ENCODE measurements at regions not wholly inside any gene's neighbourhood (a gene's known extent, or its start where the extent isn't known, plus 50 kb on each side); places are given as distances from the start of the nearest gene placed in this dataset.

- Histone ChIP-seq H3K4me2 (no peak overlapping the region), H3K9ac (no peak overlapping the region), H3K4me3 (no peak overlapping the region), H3K27me3 (no peaks in the 10 kb centered on the region), H3K27ac (no peak overlapping the region), H3K9me3 (peaks cover 3% of the 10 kb centered on the region; the same call in 1 of the 2 replicates), H4K20me1 (no peaks in the 10 kb centered on the region), H3K36me3 (no peaks in the 10 kb centered on the region), H3K4me1 (no peaks in the 10 kb centered on the region)
- no peak for TF ChIP-seq Cebpa-rat (IDR thresholded peaks at IDR 0.05)
Measured at GRCh38 chr10:126722726-126723125, 52.2 kb upstream of the C10orf90 start.

GRCh38 chr10:126723226-126723625 lies 52.7 kb upstream of the C10orf90 start:
- H3K4me2 ChIP-seq = no peak overlapping the region
- H3K36me3 ChIP-seq = no peaks in the 10 kb centered on the region
- no peak overlapping the region for H3K9ac ChIP-seq
- peaks cover 4% of the 10 kb centered on the region; the same call in 1 of the 2 replicates for H3K9me3 ChIP-seq
- H4K20me1 ChIP-seq = no peaks in the 10 kb centered on the region
- no peak overlapping the region for H3K27ac ChIP-seq
- H3K4me3 ChIP-seq = no peak overlapping the region
- H3K27me3 ChIP-seq = no peaks in the 10 kb centered on the region
- no peak for TF ChIP-seq Cebpa-rat (IDR thresholded peaks at IDR 0.05)
- H3K4me1 ChIP-seq = no peaks in the 10 kb centered on the region

GRCh38 chr10:126729314-126729870 lies 58.9 kb upstream of the C10orf90 start:
- no peak overlapping the region for H3K9ac ChIP-seq
- peaks cover 4% of the 10 kb centered on the region; the same call in 1 of the 2 replicates for H3K9me3 ChIP-seq
- H3K4me2 ChIP-seq = no peak overlapping the region
- no peaks in the 10 kb centered on the region for H3K27me3 ChIP-seq
- no peak overlapping the region for H3K4me3 ChIP-seq
- H3K27ac ChIP-seq = no peak overlapping the region
- no peaks in the 10 kb centered on the region for H4K20me1 ChIP-seq
- H3K4me1 ChIP-seq = no peaks in the 10 kb centered on the region
- no peaks in the 10 kb centered on the region for H3K36me3 ChIP-seq
- TF ChIP-seq Cebpa-rat (IDR thresholded peaks at IDR 0.05) = no peak

GRCh38 chr10:126730856-126731609 lies 60.5 kb upstream of the C10orf90 start:
- Histone ChIP-seq H3K27me3 (no peaks in the 10 kb centered on the region), H3K4me1 (no peaks in the 10 kb centered on the region), H3K36me3 (no peaks in the 10 kb centered on the region), H4K20me1 (no peaks in the 10 kb centered on the region), H3K9ac (no peak overlapping the region), H3K4me3 (no peak overlapping the region), H3K4me2 (no peak overlapping the region), H3K9me3 (peaks cover 4% of the 10 kb centered on the region; the same call in 1 of the 2 replicates), H3K27ac (no peak overlapping the region)
- no peak for TF ChIP-seq Cebpa-rat (IDR thresholded peaks at IDR 0.05)

GRCh38 chr10:126731610-126731990 lies 61.1 kb upstream of the C10orf90 start:
- no peak overlapping the region for H3K9ac ChIP-seq
- H3K27me3 ChIP-seq = no peaks in the 10 kb centered on the region
- no peak for TF ChIP-seq Cebpa-rat (IDR thresholded peaks at IDR 0.05)

GRCh38 chr10:126732308-126732707 lies 61.8 kb upstream of the C10orf90 start:
- Histone ChIP-seq H3K27ac (no peak overlapping the region), H3K27me3 (no peaks in the 10 kb centered on the region), H3K4me3 (no peak overlapping the region), H3K9ac (no peak overlapping the region), H3K4me1 (no peaks in the 10 kb centered on the region), H3K9me3 (peaks cover 4% of the 10 kb centered on the region; the same call in 1 of the 2 replicates), H3K4me2 (no peak overlapping the region), H4K20me1 (no peaks in the 10 kb centered on the region), H3K36me3 (no peaks in the 10 kb centered on the region)
- TF ChIP-seq Cebpa-rat (IDR thresholded peaks at IDR 0.05) = no peak

More at GRCh38 chr10:126731610-126731990, 61.1 kb upstream of the C10orf90 start:
- no peaks in the 10 kb centered on the region for H3K4me1 ChIP-seq
- H3K9me3 ChIP-seq = peaks cover 4% of the 10 kb centered on the region; the same call in 1 of the 2 replicates
- H4K20me1 ChIP-seq = no peaks in the 10 kb centered on the region
- no peak overlapping the region for H3K4me3 ChIP-seq
- H3K4me2 ChIP-seq = no peak overlapping the region
- H3K36me3 ChIP-seq = no peaks in the 10 kb centered on the region
- no peak overlapping the region for H3K27ac ChIP-seq

GRCh38 chr10:126732868-126733267 lies 62.4 kb upstream of the C10orf90 start:
- no peak overlapping the region for H3K27ac ChIP-seq
- no peaks in the 10 kb centered on the region for H3K4me1 ChIP-seq
- H3K9me3 ChIP-seq = no peaks in the 10 kb centered on the region
- no peak for TF ChIP-seq Cebpa-rat (IDR thresholded peaks at IDR 0.05)
- H3K4me2 ChIP-seq = no peak overlapping the region
- H4K20me1 ChIP-seq = no peaks in the 10 kb centered on the region
- no peaks in the 10 kb centered on the region for H3K36me3 ChIP-seq
- H3K27me3 ChIP-seq = no peaks in the 10 kb centered on the region
- no peak overlapping the region for H3K9ac ChIP-seq
- no peak overlapping the region for H3K4me3 ChIP-seq

GRCh38 chr10:126734015-126734414 lies 63.5 kb upstream of the C10orf90 start:
- Histone ChIP-seq H3K4me3 (no peak overlapping the region), H3K9me3 (no peaks in the 10 kb centered on the region), H3K27me3 (no peaks in the 10 kb centered on the region), H4K20me1 (no peaks in the 10 kb centered on the region), H3K36me3 (no peaks in the 10 kb centered on the region), H3K4me2 (no peak overlapping the region), H3K27ac (no peak overlapping the region), H3K4me1 (no peaks in the 10 kb centered on the region), H3K9ac (no peak overlapping the region)
- no peak for TF ChIP-seq Cebpa-rat (IDR thresholded peaks at IDR 0.05)

- no peak overlapping the region for H3K27ac ChIP-seq
- TF ChIP-seq Cebpa-rat (IDR thresholded peaks at IDR 0.05) = no peak
- no peaks in the 10 kb centered on the region for H3K27me3 ChIP-seq
- no peaks in the 10 kb centered on the region for H3K36me3 ChIP-seq
- H3K4me2 ChIP-seq = no peak overlapping the region
- no peak overlapping the region for H3K9ac ChIP-seq
- H3K4me3 ChIP-seq = no peak overlapping the region
- H3K9me3 ChIP-seq = no peaks in the 10 kb centered on the region
- no peaks in the 10 kb centered on the region for H4K20me1 ChIP-seq
- no peaks in the 10 kb centered on the region for H3K4me1 ChIP-seq
Measured at GRCh38 chr10:126734967-126735366, 64.5 kb upstream of the C10orf90 start.

- Histone ChIP-seq H3K27me3 (no peaks in the 10 kb centered on the region), H3K27ac (no peak overlapping the region), H3K4me1 (no peaks in the 10 kb centered on the region), H3K36me3 (no peaks in the 10 kb centered on the region), H3K4me2 (no peak overlapping the region), H3K4me3 (no peak overlapping the region), H3K9ac (no peak overlapping the region), H3K9me3 (no peaks in the 10 kb centered on the region), H4K20me1 (no peaks in the 10 kb centered on the region)
- TF ChIP-seq Cebpa-rat (IDR thresholded peaks at IDR 0.05) = no peak
Measured at GRCh38 chr10:126736142-126736541, 65.6 kb upstream of the C10orf90 start.

Data from BLaER1 (cell line).